Cardiac fibroblast (primary cell): ENCODE measurements at regions not wholly inside any gene's neighbourhood (a gene's known extent, or its start where the extent isn't known, plus 50 kb on each side); places are given as distances from the start of the nearest gene placed in this dataset.

Experiments used
- DNase-seq, 2 donors: peaks; one replicate each; pipeline versions ENCODE4 v3.0.0 to v3.0.0-alpha.2; 2010; ENCODE audit warnings: low read depth in 2 of 2
- H3K4me3 ChIP-seq, 2 donors: replicated peaks in 1 of 2; 1 replicate in 1 of 2; 2 replicates in 1 of 2; pipeline ENCODE4 v1.5.1; 2011; ENCODE audit warnings: low read depth in 2 of 2, low read length in 2 of 2, mild to moderate bottlenecking in 2 of 2, moderate library complexity in 1 of 2
- TF ChIP-seq, protein P1 (sequence below): IDR thresholded peaks from one replicate; pipeline ENCODE4 v1.5.1; 2011; ENCODE audit warnings: low read depth, mild to moderate bottlenecking, low read length, inconsistent platforms

DNA sequence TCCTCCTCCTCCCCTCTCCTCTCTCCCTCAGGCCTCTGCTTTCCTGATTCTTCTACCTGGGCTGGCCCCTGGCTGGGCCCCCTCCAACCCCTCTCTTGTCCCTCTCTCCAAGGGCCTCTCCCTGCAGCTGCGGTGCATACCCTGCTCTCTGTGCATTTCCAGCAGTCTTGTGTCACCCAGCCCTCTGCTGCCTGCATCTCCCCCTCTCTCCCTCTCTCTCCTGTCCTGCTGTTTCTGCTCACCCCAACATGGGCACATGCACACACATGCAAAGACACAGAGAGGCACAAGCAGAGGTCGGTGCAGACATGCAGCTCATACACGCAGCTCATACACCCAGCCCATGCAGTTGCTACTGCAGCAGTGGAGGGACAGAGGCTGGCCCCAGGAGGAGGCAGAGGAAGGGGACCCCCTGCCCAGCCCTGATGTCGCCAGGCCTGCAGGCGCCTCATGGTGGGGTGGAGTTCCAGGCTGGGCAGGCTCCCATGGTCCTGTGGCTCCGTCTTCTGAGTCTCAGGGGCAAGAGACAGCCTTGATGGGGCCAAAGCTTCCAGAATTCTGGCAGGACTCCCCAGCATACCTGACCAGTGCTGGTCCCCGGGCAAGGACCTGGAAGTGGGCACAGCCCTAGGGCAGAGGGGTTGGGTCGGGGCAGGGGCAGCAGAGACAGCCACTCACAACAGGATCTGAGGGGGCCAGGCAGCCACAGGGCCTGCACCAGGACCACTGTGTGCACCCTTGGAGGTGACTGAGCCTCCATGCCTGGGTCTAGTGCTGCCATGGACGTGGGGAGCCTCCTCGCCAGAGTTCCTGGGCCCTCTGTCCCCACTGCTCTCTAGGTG, 216.9 kb downstream of the C9orf50 start:
- TF ChIP-seq, protein P1, sequence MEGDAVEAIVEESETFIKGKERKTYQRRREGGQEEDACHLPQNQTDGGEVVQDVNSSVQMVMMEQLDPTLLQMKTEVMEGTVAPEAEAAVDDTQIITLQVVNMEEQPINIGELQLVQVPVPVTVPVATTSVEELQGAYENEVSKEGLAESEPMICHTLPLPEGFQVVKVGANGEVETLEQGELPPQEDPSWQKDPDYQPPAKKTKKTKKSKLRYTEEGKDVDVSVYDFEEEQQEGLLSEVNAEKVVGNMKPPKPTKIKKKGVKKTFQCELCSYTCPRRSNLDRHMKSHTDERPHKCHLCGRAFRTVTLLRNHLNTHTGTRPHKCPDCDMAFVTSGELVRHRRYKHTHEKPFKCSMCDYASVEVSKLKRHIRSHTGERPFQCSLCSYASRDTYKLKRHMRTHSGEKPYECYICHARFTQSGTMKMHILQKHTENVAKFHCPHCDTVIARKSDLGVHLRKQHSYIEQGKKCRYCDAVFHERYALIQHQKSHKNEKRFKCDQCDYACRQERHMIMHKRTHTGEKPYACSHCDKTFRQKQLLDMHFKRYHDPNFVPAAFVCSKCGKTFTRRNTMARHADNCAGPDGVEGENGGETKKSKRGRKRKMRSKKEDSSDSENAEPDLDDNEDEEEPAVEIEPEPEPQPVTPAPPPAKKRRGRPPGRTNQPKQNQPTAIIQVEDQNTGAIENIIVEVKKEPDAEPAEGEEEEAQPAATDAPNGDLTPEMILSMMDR = no peak
- H3K4me3 ChIP-seq = no peak overlapping the region
- DNase-seq = no peak

DNA sequence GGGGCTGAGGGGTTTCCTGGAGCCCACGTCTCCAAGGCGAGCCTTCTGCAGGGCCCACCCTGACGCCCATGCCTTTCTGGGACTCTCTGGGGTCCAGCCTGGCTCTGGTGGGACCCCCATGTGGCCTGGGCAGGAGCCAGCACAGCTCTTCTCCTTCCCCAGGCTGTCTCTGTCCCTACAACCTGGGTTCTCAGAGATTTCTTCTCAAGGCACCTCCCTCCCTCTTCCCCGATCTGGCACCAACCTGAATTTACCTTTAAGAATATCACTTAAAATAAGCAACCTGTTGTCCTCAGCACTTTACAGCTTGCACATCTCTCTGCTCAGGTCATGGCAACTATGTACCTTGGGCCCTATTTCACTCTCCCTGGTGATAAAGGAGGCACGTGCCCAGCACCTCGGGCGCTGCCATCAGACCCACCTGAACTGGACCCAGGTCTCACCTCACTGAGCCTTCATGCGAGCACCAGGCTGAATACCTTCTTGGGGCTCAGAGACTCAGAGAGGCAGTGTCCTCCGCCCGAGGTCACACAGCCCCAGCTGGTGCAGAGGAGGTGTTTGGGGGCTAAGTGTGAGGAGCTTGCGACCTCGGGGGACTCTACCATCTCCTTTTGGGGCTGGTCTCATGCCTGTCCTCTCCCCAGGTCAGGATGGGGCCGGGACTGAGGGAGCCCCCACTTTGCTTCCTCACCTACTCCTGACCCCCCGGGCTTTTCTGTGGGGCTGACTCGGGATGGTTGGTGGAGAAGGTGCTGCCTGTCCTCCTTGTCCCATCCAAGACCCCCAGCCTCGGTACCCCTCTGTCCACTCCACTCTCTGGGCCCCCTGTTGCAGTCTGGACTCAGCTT, 217.7 kb downstream of the C9orf50 start:
- DNase-seq = no peak
- TF ChIP-seq, protein P1 = no peak
- no peak overlapping the region for H3K4me3 ChIP-seq

DNA sequence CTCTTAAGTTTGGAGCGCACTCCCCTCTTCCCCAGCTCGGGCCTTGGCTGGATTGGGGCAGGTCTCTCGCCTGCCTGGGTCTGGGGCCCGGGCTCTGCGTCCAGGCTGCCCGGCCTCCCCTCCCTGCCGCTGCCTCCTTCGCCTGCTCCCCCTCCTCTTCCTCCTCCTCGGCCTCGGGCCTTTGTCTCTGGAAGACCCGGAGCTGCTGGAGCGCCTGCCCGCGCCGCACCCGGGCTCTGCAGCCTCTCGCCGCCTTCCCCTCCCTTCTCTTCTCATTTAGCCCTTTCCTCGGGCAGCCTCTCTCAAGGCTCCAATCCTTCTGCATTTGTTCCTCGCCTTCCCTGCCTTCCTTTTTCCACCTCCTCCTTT, 218.5 kb downstream of the C9orf50 start:
- peak in 1 of 2 donors; percentile 21 for DNase-seq
- H3K4me3 ChIP-seq = no peak overlapping the region
- TF ChIP-seq, protein P1 = no peak

DNA sequence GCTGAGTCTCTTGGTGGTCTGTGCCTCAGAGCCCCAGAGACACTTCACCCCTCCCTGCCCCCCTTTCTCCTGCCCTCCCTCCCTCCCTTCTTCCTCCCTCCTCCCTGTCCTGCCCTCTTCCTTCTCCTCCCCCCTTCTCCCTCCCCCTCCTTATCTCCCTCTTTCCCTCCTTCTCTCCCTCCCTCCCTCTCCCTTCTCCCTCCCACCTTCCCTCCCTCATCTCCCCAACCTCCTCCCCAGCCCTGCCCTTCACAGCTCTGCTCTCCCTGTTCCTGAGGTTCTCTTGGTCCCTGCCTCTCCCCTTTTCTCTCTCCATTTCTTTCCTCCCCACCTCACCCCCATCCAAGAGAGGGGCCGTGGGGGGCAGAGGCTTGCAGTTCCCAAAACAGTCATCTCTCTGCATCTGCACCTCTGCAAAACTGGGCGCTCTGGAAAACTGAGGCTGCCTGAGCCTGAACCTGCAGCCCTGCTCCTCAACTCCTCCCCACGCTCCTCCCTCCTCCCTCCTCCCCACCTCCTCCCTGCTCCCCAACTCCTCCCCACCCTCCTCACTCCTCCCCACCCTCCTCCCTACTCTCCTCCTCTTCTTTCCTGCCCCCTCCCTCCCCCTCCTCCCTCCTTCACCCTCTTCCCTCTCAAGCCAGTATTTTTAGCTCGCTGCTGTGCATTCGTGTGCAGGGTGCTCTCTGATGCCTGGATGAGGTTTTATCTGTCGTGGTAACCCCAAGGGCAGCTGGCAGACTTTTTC, 219.1 kb downstream of the C9orf50 start:
- peak; percentile 11 to 62 for DNase-seq
- TF ChIP-seq, protein P1 = no peak
- no peak overlapping the region for H3K4me3 ChIP-seq

DNA sequence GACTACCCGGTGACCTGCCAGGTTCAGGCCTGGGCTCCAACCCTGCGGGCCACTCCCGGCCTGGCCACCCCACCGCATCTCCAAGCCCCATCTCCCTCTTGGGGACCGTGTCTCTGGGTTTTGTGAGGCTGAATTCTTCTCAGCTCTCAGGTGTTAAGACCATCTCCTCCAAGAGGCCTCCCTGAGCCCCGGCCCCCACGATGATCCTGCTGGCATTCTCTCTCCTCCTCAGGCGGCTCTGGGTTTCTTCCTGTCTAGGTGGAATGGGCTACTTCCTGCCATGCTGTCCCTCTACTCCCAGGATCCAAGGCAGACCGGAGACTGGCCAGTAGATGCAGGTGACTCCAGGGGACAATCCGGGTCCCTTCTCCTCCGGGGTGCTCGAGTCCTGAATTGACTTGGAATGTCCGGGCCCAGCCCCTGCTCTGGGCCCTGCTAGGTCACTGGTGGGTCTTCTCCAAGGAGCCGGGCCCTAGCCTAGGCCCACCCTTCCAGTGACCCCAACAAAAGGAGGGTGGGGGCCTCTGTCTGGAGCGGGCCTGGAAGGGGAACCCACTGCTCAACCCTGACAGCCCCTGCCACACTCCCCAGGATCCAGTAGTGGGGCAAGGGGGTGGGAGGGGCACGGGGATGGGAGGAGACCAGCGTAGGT, 219.8 kb downstream of the C9orf50 start:
- TF ChIP-seq, protein P1 = no peak
- DNase-seq = no peak
- no peak overlapping the region for H3K4me3 ChIP-seq
